GM12878 (cell line): ENCODE measurements at regions not wholly inside any gene's neighbourhood (a gene's known extent, or its start where the extent isn't known, plus 50 kb on each side); places are given as distances from the start of the nearest gene placed in this dataset.

ENCODE experiments used
- BRCA1 ChIP-seq: IDR thresholded peaks from 2 replicates; pipeline ENCODE4 v1.6.1; 2011; ENCODE audit warnings: low read depth, low read length, improper control_type of control experiment
- SP1 ChIP-seq: IDR thresholded peaks from one replicate; pipeline ENCODE4 v1.6.1; 2011; ENCODE audit warnings: low read depth, low read length
- TAF1 ChIP-seq: IDR thresholded peaks from 2 replicates; pipeline ENCODE4 v1.6.1; 2011; ENCODE audit warnings: mild to moderate bottlenecking, low read depth, low read length, borderline replicate concordance

DNA sequence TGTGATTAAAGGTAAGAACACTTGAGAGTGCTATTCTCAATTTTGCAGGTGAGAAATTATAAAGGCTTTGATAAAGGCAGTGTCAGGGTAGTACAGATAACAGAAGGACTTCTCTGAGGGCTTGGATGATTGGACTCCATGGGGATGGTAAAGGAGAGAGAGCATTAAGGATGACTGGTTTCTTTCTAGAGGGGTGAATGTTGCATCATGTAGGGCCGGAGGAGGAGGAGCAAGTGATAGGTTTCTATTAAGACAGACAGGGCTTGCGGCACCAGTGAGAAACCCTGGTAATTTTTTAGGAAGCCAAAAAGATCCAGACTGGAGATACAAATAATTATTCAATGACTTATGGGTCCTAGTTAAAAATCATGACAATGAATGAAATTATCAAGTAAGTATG, 230.7 kb upstream of the MME start:
- no peak for TF ChIP-seq TAF1
- no peak for TF ChIP-seq BRCA1
- no peak for TF ChIP-seq SP1
